LNCAP (cell line): ENCODE measurements at regions not wholly inside any gene's neighbourhood (a gene's known extent, or its start where the extent isn't known, plus 50 kb on each side); places are given as distances from the start of the nearest gene placed in this dataset.

Experiments used
- TF ChIP-seq, protein P1 (sequence below): fragments of 450-650 bp; IDR thresholded peaks from 2 replicates; pipeline ENCODE4 v1.5.1; 2017; ENCODE audit warnings: mild to moderate bottlenecking

DNA sequence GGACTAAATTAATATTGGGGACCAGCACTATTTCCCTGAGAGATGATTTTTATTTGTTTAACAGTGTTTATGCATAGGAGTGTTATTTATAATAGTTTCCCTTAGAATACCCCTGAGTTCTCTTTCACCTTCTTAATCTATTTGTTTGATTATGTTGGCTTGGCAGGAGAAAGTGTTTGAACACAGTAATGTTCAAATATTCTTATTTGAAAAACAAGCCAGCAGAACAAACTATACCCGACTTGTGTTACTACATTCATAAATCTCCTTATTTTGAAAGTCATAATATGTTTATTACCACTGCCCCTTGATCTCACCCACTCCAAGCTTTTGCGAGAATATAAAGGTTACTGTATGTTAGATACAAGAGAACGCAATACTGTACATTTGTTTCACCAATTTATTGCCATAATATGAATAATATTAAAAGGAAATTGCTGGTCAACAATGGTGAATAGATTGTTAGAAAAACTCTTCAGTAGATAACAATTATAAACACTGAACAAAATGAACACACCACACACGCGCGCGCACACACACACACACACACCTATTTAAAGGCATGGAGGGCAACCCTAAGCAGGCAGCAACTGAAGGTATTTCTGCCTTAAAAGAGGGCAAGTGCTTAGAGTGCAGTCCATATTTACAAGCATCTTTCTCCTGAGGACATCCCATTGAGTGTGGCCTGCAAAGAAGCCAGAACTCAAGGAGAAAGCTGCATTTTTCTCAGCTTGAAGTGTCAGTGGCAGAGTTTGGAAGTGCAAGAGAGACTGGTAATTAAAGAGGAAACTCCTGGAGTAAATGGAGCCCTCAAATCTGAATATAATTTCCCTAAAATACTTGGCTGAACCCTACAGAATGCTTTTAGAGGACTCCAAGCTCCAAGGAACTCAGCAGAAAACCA, 279.4 kb upstream of the MAN1A1 start:
- TF ChIP-seq, protein P1, sequence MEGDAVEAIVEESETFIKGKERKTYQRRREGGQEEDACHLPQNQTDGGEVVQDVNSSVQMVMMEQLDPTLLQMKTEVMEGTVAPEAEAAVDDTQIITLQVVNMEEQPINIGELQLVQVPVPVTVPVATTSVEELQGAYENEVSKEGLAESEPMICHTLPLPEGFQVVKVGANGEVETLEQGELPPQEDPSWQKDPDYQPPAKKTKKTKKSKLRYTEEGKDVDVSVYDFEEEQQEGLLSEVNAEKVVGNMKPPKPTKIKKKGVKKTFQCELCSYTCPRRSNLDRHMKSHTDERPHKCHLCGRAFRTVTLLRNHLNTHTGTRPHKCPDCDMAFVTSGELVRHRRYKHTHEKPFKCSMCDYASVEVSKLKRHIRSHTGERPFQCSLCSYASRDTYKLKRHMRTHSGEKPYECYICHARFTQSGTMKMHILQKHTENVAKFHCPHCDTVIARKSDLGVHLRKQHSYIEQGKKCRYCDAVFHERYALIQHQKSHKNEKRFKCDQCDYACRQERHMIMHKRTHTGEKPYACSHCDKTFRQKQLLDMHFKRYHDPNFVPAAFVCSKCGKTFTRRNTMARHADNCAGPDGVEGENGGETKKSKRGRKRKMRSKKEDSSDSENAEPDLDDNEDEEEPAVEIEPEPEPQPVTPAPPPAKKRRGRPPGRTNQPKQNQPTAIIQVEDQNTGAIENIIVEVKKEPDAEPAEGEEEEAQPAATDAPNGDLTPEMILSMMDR, result no peak

DNA sequence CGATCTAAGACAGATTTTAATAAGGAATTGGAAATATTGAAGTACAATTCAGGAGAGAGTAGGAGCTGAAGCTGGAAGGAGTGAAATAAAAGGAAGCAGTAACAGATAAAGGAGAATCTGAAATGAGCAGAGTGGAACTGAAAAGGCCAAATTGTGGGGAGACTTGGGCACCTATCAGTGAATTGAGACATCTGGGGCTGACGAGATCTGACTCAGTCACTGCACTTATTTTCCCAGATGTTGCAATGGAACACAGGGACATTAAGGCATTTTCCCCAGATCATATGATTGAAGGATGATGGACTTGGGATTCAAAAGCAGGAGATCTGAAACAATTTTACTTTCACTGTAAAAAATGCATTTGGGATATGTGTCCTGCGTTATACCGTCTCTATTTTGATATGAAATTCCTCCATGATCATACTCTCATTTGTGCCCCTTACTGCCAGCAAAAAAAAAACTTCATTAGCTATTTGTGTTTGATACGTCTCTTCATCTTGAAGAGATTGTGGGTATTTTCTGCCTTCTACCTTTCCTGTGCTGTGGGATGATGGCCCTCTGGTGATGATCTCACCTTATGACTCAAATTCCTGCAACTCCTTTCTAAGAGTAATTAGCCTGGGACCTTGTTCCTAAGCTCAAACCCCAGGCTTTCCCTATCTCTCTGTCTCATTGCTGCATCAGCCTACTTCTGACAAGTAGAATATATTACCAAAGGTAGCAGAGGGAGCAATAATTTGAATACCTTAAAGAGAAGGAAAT, 278.5 kb upstream of the MAN1A1 start:
- TF ChIP-seq, protein P1, result no peak; the same call in 1 of the 2 replicates

DNA sequence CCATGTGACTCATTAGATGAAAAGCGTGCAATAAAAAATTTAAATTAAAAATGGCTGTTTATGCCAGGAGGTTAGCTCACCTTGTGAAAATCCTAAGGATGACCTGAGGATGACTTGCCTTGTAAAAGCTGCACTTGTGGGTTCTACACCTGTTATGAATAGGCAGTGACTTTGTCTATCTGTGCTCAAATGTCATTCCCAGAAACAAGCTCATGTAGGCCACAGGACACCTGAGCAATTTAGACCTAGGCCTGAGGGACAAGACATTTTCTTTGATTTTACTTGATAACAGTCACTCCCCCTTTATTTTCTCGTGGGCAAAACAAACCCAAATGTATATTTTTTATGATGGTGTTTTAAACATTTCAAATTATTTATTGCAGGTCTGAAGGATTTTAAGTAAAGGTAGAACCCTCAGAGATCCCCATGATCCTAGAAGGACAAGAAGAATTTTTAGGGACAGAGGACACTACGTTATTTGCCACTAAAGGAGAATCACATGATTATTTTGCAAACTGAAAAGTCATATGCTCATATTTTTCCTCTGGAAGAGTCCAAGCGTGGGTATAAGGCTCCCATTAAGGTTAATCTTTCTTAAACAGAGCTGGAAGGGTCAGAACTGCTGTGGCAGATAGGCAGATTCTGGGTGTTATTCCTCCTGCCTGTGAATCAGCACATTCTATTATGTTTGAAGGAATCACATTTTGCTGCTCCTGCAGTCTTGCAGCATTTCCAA, 277.5 kb upstream of the MAN1A1 start:
- TF ChIP-seq, protein P1, result no peak

DNA sequence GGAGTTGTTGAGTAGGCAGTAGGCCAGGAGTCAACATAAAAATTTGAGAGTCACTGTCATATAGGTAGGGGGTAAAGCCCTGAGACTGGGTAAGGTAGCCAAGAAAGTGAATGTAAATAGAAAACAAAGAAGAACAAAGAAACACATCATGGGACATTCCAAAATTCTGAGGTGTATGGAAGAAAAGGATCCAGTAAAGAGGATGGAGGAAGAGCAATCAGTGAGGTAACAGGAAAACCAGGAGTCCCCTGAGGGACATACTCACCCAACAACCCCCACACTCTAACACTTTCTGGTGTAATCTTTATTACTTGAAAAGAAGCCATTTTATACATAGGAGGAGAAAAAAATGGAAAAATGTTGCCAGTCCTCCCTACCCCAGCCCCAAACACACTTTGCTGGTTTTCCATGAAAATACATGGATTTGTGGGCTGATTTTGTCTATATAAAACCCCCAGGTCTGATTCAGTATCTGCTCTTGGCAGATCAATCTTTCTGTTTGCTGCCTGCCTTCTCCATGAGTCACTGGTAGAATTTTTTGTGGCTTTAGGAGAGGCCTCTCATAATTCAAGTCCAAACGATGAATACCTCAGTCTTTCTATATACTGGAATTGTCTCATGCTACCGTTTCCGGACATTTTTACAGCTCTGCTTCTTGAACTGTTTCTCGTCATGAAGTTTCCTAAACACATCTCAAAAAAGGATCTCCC, 271.4 kb upstream of the MAN1A1 start:
- TF ChIP-seq, protein P1, result no peak

DNA sequence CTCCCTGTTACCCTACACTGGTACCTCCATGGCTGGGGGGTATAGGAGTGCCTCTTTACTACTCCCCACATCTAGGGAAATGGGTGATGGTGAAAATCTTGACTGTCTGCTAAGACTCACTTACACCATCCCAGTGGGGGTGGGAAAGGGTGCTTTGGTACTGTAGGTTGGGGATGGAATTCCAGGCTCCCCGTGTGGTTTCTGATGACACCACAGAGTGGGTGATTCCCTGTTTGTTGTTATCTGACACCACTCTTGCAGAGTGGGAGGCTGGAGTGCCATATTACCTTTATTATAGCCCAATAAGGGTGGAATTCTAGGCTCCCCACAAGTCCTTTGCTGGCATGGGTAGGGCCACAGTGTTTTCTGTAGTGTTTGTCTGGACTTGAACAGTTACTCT, 264.6 kb upstream of the MAN1A1 start:
- TF ChIP-seq, protein P1, result no peak

DNA sequence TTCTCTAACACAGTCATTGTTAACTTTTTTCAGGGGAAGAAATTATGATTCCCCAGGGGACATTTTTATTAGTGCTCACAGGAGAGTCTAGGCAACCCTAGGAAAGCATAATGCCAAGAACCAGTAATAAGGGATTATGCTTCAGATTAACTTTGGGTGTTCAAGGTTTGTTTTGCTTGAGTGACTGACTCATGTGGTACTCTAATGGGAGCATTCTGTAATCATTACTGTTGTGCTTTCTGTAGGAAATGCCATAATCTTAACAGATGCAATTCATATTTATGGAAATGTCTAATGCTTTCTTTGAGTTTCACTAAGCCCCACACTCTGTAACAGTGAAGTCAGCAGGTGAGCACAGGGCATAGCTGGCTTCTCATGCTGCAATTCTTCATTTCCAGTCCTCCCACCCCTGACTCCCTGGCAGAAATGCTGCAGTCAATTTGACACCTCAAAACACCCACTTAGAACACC, 263.4 kb upstream of the MAN1A1 start:
- TF ChIP-seq, protein P1, result no peak
